GM19239 (cell line): ENCODE measurements at regions not wholly inside any gene's neighbourhood (a gene's known extent, or its start where the extent isn't known, plus 50 kb on each side); places are given as distances from the start of the nearest gene placed in this dataset.

Experiments used
- DNase-seq: peaks from one replicate; pipeline ENCODE4 v3.0.0; 2011; ENCODE audit warnings: low spot score; ENCODE audit not compliant: insufficient read length
- FAIRE-seq: peaks from 2 replicates; lab custom pipeline; 2011; peaks lifted over from hg19 to GRCh38; lab: Jason Lieb, UNC

DNA sequence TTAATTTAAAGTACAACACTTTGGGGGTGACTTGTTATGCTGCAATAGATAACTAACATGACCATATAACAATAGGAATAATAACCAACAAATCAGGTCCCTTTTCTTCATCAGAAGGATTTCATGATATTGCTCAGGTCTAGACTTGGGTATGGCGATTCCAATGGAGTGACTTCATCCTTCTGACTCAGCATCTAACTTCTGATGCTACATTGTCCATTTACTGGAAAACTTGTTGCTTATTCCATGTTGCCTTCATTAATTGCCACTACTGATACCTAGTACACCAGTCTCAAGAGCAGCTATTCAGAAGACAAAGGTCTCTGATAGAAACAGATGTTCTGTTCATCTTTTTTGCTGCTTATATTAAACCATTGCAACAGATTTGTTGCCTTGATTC is 324.3 kb downstream of the TGFB2 start:
- DNase-seq = no peak
- FAIRE-seq = no peak

DNA sequence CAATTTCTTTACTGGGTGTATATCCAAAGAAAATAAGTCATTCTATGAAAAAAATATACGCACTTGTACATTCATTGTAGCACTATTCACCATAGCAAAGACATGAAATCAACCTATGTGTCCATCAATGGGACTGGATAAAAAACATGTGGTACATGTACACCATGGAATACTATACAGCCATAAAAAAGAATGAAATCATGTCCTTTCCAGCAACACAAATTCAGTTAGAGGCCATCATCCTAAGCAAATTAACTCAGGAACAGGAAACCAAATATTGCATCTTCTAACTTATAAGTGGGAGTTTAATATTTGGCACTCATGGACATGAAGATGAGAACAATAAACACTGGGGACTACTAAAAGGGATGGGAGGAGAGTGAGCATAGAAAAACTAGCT is 325.7 kb downstream of the TGFB2 start:
- FAIRE-seq (no peak), DNase-seq (no peak)

DNA sequence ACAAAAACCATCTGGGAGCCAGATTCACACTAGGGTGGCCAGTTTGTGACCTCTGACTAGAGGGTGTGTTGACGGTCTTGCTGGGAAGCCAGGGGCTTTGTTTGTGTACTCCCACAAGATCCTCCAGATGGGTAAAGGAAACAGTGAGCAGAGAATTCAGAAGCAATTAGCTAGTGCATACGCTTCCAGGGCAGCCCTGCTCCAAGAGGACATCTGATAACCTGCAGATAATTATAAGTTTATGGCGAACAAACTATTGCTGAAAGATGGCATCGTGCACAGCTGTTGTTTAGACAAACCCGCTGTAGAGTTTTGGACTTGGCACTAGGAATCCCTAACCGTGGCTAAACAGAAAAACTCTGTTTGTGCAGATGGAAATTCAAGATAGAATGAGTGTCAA is 326.4 kb downstream of the TGFB2 start:
- DNase-seq (no peak), FAIRE-seq (no peak)

DNA sequence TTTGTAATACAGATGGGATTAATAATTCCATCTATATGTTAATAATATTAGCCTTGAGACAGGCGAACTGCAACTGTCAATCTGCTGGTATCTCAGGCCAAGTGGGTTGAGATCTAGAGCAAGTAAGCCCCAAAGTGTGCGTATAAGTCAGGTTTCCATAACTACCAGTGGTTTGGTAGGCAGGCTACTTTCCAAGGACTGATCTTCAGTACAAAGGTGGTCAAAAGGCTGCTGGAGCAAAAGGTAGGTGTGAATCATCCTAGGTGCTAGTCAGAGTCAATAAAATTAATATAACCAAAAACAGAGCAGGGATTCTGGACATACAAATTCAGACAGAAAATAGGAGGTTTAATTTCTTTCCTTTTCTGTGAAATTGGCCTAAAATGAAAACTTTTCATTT is 328.0 kb downstream of the TGFB2 start:
- no peak for FAIRE-seq

DNA sequence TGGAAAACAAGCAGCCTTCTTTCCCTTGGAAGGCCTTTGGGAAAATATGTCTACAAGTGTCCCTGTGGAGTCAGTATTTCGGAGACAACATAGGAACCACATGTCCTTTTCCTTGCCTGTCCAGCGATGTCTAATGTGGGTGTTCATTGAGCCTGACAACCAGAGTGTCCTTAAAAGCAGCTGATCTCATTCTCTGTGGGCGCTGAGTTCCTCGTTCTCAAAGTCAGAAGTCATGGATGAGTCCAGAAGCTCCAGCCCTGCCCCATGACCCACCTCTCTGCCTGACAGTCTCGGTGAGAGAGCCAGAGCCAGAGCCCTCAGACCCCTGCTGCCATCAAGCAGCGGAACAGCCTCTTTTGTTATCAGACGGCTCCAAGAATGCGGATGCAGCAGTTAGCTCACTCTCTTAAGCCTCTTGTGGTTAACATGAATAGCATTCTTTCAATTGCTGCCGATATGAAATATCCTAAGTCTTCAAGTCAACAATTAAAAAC is 329.2 kb downstream of the TGFB2 start:
- no peak for DNase-seq
- FAIRE-seq = no peak

More for the DNA sequence above, 328.0 kb downstream of the TGFB2 start:
- no peak for DNase-seq

DNA sequence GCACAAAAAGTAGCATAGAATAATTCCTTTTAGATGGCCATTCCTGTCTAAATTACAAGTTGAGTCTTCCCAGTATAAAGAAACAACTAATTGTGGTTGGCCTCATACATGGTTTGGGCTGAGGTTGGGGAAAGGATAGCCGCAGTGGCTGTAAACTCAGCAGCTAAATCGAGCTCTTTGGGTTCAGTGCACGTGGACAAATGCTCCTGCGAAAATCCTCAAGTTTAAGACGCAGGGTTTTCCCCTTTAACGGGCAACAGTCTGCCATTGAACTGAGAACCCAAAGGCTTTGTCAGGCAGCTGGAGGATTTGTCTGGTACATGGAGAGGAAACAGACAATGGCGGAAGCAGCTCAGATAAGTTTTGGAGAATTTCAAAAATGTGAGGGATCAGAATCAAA is 331.9 kb downstream of the TGFB2 start:
- FAIRE-seq (no peak), DNase-seq (no peak)

DNA sequence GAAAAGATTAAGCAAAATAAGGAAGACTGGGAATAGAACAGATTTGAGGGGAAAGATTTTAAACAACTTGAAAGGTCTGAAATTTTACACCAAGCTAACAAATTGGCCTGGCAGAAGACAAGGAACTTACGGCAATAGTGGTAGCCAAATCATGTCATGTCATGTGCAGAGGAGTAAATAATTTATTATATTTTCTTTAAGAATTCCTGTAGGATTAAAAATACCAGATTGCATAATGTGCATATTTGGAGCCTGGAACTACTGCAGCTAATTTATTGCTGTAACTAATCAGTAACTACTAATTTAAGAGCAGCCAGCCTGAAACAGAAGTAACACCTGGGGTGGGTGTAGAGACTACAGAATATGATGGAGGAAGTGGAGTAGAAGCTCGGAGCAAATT is 334.3 kb downstream of the TGFB2 start:
- FAIRE-seq (no peak), DNase-seq (no peak)

DNA sequence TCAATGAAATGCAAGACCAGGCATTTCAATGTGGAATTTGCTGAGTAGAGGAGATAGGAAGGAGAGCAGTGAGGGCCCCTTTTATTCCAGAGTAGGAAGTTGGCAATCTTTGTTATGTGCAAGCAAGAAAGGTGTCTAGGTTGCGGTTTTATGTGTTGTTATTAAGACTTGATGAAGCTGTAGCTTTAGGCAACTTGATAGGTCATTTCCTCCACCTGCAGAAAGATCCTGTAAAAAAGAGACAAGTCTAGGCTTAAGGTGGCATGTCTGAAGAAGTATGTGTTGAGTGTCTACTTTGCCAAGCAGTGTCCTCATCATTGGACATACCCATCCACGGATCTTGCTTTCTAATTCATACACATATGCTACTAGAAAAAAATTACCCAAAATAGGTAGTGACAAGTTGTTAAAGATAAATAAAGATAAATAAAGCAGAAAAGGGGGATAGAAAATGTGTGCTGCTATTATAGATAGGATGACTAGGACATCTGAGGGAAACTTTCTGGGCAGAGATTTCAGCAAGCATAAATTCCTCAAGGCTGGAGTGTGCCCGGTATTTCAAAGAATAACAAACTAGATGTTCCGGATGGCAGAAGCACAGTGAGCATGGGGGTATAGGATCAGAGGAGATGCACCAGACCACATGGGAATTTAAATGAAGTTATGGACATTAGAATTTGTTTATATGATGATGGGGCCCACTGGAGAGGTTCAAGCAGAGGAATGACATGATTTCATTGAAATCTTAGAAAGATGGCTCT is 335.0 kb downstream of the TGFB2 start:
- no peak for DNase-seq
- FAIRE-seq = no peak

DNA sequence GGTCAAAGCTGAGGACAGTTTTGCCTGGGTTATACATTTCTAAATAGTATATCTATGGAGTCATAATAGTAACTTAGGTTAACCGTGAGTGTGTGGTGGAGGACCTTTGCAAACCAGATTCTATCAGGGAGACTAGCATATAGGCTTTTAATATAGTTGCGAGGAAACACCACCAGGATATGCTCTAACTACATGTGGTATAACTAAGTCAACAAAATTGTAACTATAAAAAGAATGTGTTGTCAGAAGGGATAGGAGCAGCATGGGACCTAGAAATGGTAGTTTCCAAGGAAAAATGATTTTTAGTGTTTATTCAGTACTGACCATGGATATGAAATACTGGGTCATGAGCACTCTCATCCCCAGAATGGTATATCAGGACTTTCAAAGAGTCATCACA is 338.1 kb downstream of the TGFB2 start:
- FAIRE-seq (no peak), DNase-seq (no peak)

DNA sequence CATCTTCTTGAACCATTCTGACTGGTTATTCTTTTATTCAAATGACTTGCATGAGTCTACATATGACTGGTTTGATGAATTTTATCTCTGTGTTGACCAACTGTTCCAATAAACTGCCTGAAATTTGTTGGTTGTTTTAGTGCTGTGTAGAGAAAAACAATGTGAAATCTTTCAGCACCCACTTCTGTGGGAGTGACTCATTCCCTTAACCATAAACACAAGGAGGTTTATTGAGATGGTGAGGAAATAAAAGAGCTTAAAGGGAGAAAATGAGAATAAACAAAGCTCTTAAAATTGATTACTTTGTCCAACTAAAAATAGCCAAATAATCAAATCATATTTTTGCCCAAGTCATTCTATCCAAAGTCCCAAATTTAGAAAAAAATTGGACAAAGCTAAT is 341.1 kb downstream of the TGFB2 start:
- DNase-seq (no peak), FAIRE-seq (no peak)

DNA sequence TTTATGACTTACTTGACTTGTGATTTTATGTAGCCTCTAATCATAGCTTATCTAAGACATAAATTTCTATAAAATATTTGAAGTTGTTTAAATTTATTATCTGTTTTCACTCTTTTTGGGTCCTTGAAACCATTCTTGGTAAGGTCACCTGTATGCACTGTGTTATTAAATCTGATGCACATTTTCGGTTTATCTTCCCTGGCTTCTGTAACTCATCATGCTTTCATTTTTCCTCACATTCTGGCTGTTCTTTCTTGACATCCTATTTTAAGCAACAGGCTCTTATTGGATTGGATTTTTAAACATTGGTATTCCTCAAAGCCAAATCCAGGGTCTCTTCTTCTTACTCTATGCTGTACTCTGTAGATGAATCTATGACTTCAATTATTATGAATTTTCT is 341.6 kb downstream of the TGFB2 start:
- FAIRE-seq (no peak), DNase-seq (no peak)

DNA sequence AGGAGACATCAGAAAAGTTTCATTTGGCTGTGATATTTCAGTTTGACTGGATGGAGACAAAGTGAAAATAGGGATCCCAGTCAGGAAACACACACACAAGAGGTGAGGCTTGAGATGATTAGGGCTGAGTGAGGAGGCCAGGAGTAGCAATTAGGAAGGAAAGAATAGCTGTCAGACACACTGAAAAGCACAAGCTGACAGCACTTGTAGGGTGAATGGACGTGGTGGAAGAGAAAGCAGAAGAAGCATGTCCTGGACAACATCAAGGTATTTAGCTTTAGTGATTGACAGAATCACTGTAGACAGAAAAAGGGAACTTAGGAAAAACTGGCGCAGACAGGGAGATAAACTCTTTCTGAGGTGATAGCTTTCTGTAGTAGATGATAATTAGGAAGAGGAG is 347.7 kb downstream of the TGFB2 start:
- FAIRE-seq (no peak), DNase-seq (no peak)

DNA sequence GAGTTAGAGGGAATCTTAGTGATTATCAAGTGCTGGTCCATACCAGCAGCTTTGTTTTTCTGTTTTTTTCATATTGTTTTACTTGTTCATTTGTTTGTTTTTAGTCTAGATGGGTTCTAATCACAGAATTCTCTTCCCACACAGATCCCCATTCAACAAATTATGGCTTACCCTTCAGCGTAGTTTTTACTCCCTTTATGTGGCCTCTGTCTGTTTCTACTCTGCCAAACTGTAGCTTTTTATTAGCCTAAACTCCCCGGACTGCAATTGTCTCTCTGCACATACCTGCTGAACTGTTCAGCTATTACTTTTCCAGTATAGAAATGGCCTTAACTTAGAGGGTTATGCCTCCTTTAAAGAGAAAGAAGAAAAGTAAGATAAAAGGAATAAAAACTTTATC is 348.5 kb downstream of the TGFB2 start:
- DNase-seq = no peak
- no peak for FAIRE-seq

DNA sequence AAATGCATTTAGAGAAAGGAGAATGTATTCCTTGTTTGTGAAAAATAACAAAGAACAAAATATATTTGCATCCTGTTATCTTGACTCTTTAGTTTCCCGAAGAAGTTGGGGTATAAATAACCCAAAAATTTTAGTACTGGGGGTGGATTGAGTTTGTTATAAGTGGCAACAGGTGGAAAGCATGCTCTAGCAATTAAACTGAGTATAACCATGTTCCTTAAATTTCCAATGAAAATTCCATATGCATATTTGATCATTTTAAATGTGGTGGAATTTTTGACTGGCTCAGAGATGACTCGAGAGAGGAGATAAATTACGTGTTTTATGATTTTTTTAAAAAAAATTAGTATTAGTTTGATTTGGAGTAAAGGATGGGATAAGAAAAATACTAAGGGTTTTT is 348.9 kb downstream of the TGFB2 start:
- FAIRE-seq = no peak
- DNase-seq = no peak

DNA sequence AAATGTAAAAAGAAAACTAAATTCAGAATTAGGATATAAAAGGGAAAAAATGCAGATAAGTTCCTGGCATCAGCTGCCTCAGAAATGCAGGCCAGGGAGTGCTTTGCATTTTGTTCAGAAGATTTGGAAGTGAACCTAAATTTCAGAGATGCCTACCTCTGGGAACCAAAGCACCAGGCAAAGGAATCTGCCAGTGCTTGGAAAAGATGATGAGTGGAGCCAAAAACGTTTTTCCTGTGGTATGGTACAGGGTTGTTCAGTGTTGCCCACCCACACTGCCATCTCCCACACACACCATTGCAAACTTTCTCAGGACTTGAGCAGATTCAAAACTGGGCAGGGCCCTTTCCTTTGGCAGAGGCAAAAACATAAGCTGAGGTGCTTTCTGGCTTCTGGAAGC is 349.5 kb downstream of the TGFB2 start:
- FAIRE-seq (no peak), DNase-seq (no peak)

DNA sequence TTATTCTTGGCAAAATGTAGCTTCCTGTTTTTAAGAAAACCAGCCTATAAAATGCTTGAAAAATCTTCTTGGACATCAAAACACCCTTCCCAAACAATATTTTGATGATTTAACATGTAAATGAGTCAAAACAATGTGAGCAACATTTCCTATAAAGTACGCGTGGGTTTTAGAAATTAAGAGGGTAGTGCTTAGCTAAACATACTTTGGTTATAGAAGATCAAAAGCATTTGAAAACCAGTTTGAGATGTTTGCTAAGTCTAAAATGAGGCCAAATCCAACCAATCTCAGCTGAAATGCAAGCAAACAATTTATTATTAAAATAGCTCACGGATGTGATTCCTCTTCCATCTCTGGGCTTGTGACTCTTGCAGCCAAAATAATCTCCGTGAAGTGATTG is 350.4 kb downstream of the TGFB2 start:
- no peak for FAIRE-seq
- DNase-seq = no peak

DNA sequence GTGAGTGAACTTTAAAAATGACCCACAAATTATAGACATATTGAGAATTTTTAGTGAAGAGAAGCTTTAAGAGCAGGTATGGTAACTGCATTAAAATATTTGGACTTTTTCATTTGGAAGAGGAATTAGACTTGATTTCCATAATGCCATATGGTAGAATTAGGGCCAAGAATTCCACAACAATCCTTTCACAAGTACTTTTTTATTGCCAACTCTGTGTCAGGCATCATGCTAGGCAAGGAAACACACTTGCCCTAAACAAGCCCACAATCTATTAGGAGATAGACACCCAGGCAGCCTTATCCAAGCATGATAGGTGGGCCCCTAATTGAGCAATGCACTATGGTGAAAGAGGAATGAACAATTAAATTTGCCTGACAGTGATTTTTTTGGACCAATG is 353.0 kb downstream of the TGFB2 start:
- no peak for FAIRE-seq
- DNase-seq = no peak

DNA sequence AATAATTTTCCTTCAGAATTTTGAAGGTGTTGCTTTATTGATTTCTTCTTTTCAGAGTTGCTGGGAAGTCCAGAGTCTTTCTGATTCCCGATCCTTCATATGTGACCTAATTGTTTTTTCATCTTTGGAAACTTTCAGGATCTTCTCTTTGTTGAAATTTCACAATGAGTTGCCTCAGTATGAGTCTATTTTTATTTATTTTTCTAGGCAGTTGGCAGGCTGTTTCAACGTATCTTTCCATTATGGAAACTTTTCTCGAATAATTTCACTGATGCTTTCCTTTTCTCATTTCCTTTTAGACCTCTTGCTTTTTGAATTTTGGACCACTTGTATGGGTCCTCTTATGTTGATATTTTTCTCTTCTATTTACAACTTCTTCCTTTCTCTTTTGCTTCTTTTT is 354.3 kb downstream of the TGFB2 start:
- DNase-seq (no peak), FAIRE-seq (no peak)

DNA sequence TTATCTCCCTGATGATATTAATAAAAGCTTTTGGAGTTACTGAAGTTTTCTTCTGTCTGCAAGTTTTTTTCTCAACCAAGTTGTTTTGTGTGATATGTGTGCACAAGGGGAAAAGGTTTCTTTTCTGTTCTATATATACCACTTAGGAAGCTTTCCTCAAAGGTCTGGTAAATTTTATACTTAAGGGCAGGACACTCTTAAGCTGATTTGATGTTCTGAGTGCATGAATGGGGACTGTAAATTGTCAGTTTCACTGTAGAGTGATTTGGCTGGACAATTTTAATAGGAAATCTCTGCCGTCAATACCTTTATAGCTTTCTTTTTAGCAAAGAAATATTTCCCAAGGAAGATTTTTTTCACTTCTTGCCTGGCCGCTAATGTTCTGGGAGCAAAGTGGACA is 354.7 kb downstream of the TGFB2 start:
- no peak for FAIRE-seq
- no peak for DNase-seq

DNA sequence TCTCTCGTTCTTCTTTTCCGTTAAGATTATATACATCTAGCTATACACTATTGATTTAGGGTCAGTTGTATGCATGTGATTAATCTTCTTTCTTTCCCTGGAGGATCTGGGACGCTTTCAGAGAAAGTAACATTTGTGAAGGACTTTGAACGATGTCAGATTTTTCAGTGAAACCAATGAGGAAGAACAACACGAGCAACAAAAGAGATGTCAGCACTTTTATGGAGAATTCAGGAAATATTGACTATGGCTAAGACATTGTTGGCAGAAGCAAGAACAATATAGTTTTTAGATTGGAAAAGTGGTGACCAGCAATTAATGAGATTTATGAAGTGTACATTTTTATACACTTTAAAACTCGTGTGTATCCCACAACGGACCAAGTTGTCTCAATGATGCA is 355.5 kb downstream of the TGFB2 start:
- DNase-seq (no peak), FAIRE-seq (no peak)

DNA sequence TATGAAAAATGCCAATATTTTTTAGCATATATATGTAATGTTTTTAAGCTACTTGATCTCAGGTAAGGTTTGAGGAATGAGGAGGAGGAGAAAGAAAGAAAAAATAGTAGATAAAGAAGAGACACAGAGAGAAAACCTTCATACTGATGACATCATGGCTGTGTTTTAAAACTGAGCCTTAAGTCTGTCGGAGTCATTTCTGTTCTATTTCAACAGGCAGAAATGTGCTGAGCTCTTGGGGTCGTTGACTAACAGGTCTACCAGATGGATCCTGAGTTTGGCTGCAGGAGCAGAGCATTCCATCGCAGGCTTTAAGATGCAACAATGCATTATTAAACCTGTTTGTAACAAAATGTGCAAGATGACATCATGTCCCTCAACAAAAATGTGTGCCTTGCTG is 356.0 kb downstream of the TGFB2 start:
- FAIRE-seq (no peak), DNase-seq (no peak)

DNA sequence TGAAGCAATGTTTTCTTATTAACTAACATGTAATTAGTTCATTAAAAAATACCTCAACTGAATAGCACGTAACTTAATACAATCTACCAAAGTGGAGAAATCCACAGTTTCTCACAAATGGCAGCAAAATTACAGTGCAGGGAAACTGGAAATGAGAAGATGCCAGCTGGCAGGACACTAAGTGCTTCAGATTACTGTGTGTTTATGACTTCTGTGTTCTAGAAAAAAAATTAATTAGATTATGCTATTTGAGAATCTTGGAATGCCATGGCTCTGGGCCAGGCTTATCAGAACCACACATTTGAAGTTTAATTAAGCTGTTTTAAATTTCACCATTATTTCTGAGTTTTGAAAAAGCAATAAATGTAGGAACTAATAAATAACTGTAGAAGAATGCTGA is 357.6 kb downstream of the TGFB2 start:
- no peak for FAIRE-seq
- DNase-seq = no peak

DNA sequence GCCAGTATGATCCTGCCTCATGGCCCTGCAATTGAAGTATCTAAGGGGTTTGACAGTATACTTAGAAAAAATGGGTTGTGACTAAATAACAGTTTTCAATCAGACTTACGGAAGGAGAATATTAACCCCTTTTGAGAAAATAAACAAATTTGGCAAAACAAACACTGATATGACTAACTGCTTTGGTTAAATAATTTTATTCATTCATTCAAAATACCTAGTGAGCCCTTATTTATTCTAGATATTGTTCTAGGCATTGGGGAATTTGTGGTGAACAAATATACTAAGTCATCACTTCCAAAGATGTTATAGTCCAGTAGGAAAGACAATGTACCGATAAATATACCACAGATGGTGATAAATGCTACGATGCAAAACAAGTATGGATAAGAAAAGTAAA is 358.7 kb downstream of the TGFB2 start:
- FAIRE-seq = no peak
- no peak for DNase-seq
